IMR-90 (cell line): ENCODE measurements at regions not wholly inside any gene's neighbourhood (a gene's known extent, or its start where the extent isn't known, plus 50 kb on each side); places are given as distances from the start of the nearest gene placed in this dataset.

Experiments
- ATAC-seq: fragments of 200-7000 bp; cut with Tn5 transposase; 2 replicates; pipeline ENCODE4 v1.9.1; 2020; ENCODE audit warnings: low read depth, mild to moderate bottlenecking, moderate library complexity
- BruUV-seq: library from RNA; stranded (reverse); fragments of 400-500 nt; replicated peaks from 2 replicates; lab custom pipeline; 2021; lab: Mats Ljungman, UMichigan
- CTCF ChIA-PET: fragments of 300-600 bp; formaldehyde crosslinking; extraction: SDS; loops from one replicate; lab custom pipeline; 2021; ENCODE audit warnings: antibody characterized with exemption; lab: Yijun Ruan, JAX
- POLR2A ChIA-PET: fragments of 300-600 bp; sonication (Branson Sonifier 250); formaldehyde crosslinking; loops from one replicate; lab custom pipeline; 2022; ENCODE audit warnings: antibody characterized with exemption; ENCODE audit not compliant: unreplicated experiment; lab: Charles Lee
- DNase-seq: peaks from one replicate; pipeline ENCODE4 v3.0.0; 2013
- H2AFZ ChIP-seq: replicated peaks from 2 replicates; pipeline ENCODE3; 2013; ENCODE audit warnings: low read length, mild to moderate bottlenecking; ENCODE audit not compliant: poor library complexity
- H2AK5ac ChIP-seq: 2 replicates; pipeline ENCODE4 v1.6.1; 2013; ENCODE audit warnings: low read depth, low read length, inconsistent platforms
- H2AK9ac ChIP-seq: replicated peaks from 2 replicates; pipeline ENCODE3; 2013; ENCODE audit warnings: mild to moderate bottlenecking, low read depth, low read length, moderate library complexity; ENCODE audit not compliant: poor library complexity
- H2BK120ac ChIP-seq: 2 replicates; pipeline ENCODE4 v1.6.1; 2013; ENCODE audit warnings: low read depth, low read length, inconsistent platforms
- H2BK15ac ChIP-seq: 3 replicates; pipeline ENCODE4 v1.6.1; 2013; ENCODE audit warnings: low read depth, low read length, inconsistent platforms
- H2BK20ac ChIP-seq: 2 replicates; pipeline ENCODE4 v1.6.1; 2013; ENCODE audit warnings: low read depth, mild to moderate bottlenecking, inconsistent platforms, low read length, moderate library complexity
- H2BK5ac ChIP-seq: 2 replicates; pipeline ENCODE4 v1.6.1; 2013; ENCODE audit warnings: mild to moderate bottlenecking, low read depth, low read length, inconsistent platforms; ENCODE audit not compliant: poor library complexity, severe bottlenecking
- H3K14ac ChIP-seq: replicated peaks from 2 replicates; pipeline ENCODE4 v1.6.1; 2013; ENCODE audit warnings: low read depth, low read length, inconsistent platforms
- H3K18ac ChIP-seq: 2 replicates; pipeline ENCODE4 v1.6.1; 2013; ENCODE audit warnings: low read depth, low read length, control low read depth
- H3K23ac ChIP-seq: 2 replicates; pipeline ENCODE4 v1.6.1; 2013; ENCODE audit warnings: low read depth, low read length, inconsistent platforms
- H3K27ac ChIP-seq: 2 replicates; pipeline ENCODE4 v1.5.1; 2013; ENCODE audit warnings: mild to moderate bottlenecking, control low read depth, low read length; ENCODE audit not compliant: insufficient read depth
- H3K27me3 ChIP-seq: 2 replicates; pipeline ENCODE4 v1.6.1; 2013; ENCODE audit warnings: low read length; ENCODE audit not compliant: control insufficient read depth, insufficient read depth
- H3K36me3 ChIP-seq: 2 replicates; pipeline ENCODE4 v1.6.1; 2013; ENCODE audit warnings: low read length, mixed read lengths; ENCODE audit not compliant: control insufficient read depth, insufficient read depth
- H3K4ac ChIP-seq: 2 replicates; pipeline ENCODE4 v1.6.1; 2013; ENCODE audit warnings: low read depth, low read length, inconsistent platforms
- H3K4me1 ChIP-seq: 2 replicates; pipeline ENCODE4 v1.6.1; 2013; ENCODE audit warnings: low read length, mixed read lengths; ENCODE audit not compliant: control insufficient read depth, insufficient read depth
- H3K4me2 ChIP-seq: 2 replicates; pipeline ENCODE4 v1.6.1; 2013; ENCODE audit warnings: low read depth, mild to moderate bottlenecking, control low read depth, low read length, moderate library complexity
- H3K4me3 ChIP-seq: 2 replicates; pipeline ENCODE4 v1.5.1; 2013; ENCODE audit warnings: low read depth, mild to moderate bottlenecking, control low read depth, low read length, moderate library complexity; ENCODE audit not compliant: insufficient read depth
- H3K56ac ChIP-seq: 2 replicates; pipeline ENCODE4 v1.6.1; 2013; ENCODE audit warnings: low read length, inconsistent platforms; ENCODE audit not compliant: insufficient read depth; ENCODE audit errors: extremely low read depth
- H3K79me1 ChIP-seq, 2 experiments: 2 replicates each; pipeline ENCODE4 v1.6.1; 2013; ENCODE audit warnings: low read length in 2 of 2, inconsistent platforms in 1 of 2, low read depth in 1 of 2
- H3K9ac ChIP-seq: 2 replicates; pipeline ENCODE4 v1.6.1; 2013; ENCODE audit warnings: low read depth, low read length, control low read depth
- H3K9me1 ChIP-seq: 2 replicates; pipeline ENCODE4 v1.6.1; 2013; ENCODE audit warnings: low read length, inconsistent platforms; ENCODE audit not compliant: insufficient read depth
- H3K9me3 ChIP-seq: 2 replicates; pipeline ENCODE4 v1.6.1; 2013; ENCODE audit warnings: low read length; ENCODE audit not compliant: control insufficient read depth, insufficient read depth
- H4K20me1 ChIP-seq: 2 replicates; pipeline ENCODE4 v1.6.1; 2013; ENCODE audit warnings: low read length, inconsistent platforms; ENCODE audit not compliant: insufficient read depth
- H4K5ac ChIP-seq: 2 replicates; pipeline ENCODE4 v1.6.1; 2013; ENCODE audit warnings: mild to moderate bottlenecking, low read depth, low read length, control low read depth
- H4K8ac ChIP-seq, 2 experiments: 2 replicates each; pipeline ENCODE4 v1.6.1; 2013; ENCODE audit warnings: low read depth in 2 of 2, low read length in 2 of 2, control low read depth in 1 of 2, inconsistent platforms in 1 of 2
- H4K91ac ChIP-seq: 2 replicates; pipeline ENCODE4 v1.6.1; 2013; ENCODE audit warnings: low read depth, low read length, inconsistent platforms; ENCODE audit not compliant: insufficient read depth
- MAZ ChIP-seq: IDR thresholded peaks from 2 replicates; pipeline ENCODE4 v1.6.1; 2012; ENCODE audit warnings: low read depth, mild to moderate bottlenecking, low read length, improper control_type of control experiment, moderate library complexity, borderline replicate concordance
- WGBS, 2 experiments: methylation state at CpG; one replicate each; pipeline versions ENCODE4 v1.1.5 to v1.1.7; 2013; ENCODE audit warnings: missing lambda C conversion rate in 2 of 2; ENCODE audit not compliant: insufficient read length in 1 of 2; ENCODE audit errors: extremely low coverage in 2 of 2; 5-methylcytosine and 5-hydroxymethylcytosine counted together
- dilution Hi-C: fragments of 300-500 bp; cut with HindIII; formaldehyde crosslinking; loops from one replicate; pipeline ENCODE4 v1.14.3; 2018; ENCODE audit warnings: low sequenced_read_pairs; ENCODE audit not compliant: unreplicated experiment
- in situ Hi-C: fragments of 300-500 bp; cut with MboI; formaldehyde crosslinking; loops from 3 replicates; pipeline ENCODE4 v1.14.3; 2019; ENCODE audit warnings: low sequenced_read_pairs, inconsistent platforms, mixed read lengths
- intact Hi-C: fragments of 100-400 bp; cut with micrococcal nuclease; formaldehyde crosslinking; loops from 2 replicates; pipeline ENCODE4 v1.10.0; 2022

GRCh38 chr6:74602206-74602605 lies 603.6 kb downstream of the COL12A1 start:
- no peaks in the 10 kb centered on the region for H3K27me3 ChIP-seq
- H3K4me3 ChIP-seq = no peak overlapping the region
- no peak overlapping the region for H4K8ac ChIP-seq
- WGBS, 2 experiments = no CpG with 5 or more reads among the region's 3 CpGs
- no peak overlapping the region for H3K18ac ChIP-seq
- no peak overlapping the region for H4K91ac ChIP-seq
- H3K79me1 ChIP-seq = no peaks in the 10 kb centered on the region; a peak in 1 of 4 replicates
- ChIA-PET POLR2A (no interaction called here), CTCF (no interaction called here)
- no peak overlapping the region for H2BK5ac ChIP-seq
- TF ChIP-seq MAZ = no peak
- H2BK120ac ChIP-seq = no peak overlapping the region; the same call in 1 of the 2 replicates
- H3K27ac ChIP-seq = no peak overlapping the region
- H3K9ac ChIP-seq = no peak overlapping the region
- dilution Hi-C loops (no loop called here), intact Hi-C loops (no loop called here), in situ Hi-C loops (no loop called here)
- no peak overlapping the region for H3K23ac ChIP-seq
- no peaks in the 10 kb centered on the region for H3K9me3 ChIP-seq
- H4K5ac ChIP-seq = no peak overlapping the region
- no peak overlapping the region for H3K4ac ChIP-seq
- H2AK5ac ChIP-seq = peak overlapping the region; percentile 35; the same call in 1 of the 2 replicates
- no peak overlapping the region for H2AK9ac ChIP-seq
- H2BK20ac ChIP-seq = peak overlapping the region; percentile 14; the same call in 1 of the 2 replicates
- H3K56ac ChIP-seq = no peak overlapping the region
- H2AFZ ChIP-seq = no peak overlapping the region
- peaks cover 2% of the 10 kb centered on the region for H3K9me1 ChIP-seq
- no TSS peak for BruUV-seq
- H3K4me2 ChIP-seq = no peak overlapping the region
- peak overlapping the region; percentile 7; the same call in 1 of the 2 replicates for H3K14ac ChIP-seq
- ATAC-seq = no peak
- no peak overlapping the region for H2BK15ac ChIP-seq
- no peaks in the 10 kb centered on the region for H3K36me3 ChIP-seq
- DNase-seq = no peak
- no peaks in the 10 kb centered on the region for H4K20me1 ChIP-seq
- peaks cover 3% of the 10 kb centered on the region for H3K4me1 ChIP-seq
